DOHH2 (cell line): ENCODE measurements at regions not wholly inside any gene's neighbourhood (a gene's known extent, or its start where the extent isn't known, plus 50 kb on each side); places are given as distances from the start of the nearest gene placed in this dataset.
A peak's percentile ranks its signal among the peaks of the same experiment; 100 is the strongest.

Experiments
- H3F3A ChIP-seq: fragments of 200-600 bp; sonication (generic), shearing (Covaris generic); 2 replicates; pipeline ENCODE4 v1.6.0; 2016; ENCODE audit warnings: antibody characterized with exemption, mild to moderate bottlenecking; ENCODE audit not compliant: control insufficient read depth, insufficient read depth
- H3K27ac ChIP-seq: fragments of 200-600 bp; sonication (generic); 2 replicates; pipeline ENCODE4 v1.5.1; 2014; ENCODE audit warnings: low read depth, mild to moderate bottlenecking, low read length, moderate library complexity
- H3K27me3 ChIP-seq: fragments of 200-600 bp; sonication (generic); 2 replicates; pipeline ENCODE4 v1.6.1; 2014; ENCODE audit warnings: mild to moderate bottlenecking, low read length, mixed read lengths; ENCODE audit not compliant: control insufficient read depth
- H3K36me3 ChIP-seq: fragments of 200-600 bp; sonication (generic); 2 replicates; pipeline ENCODE4 v1.6.1; 2014; ENCODE audit warnings: mild to moderate bottlenecking, low read length, moderate library complexity, mixed read lengths; ENCODE audit not compliant: control insufficient read depth
- H3K4me1 ChIP-seq: fragments of 200-600 bp; sonication (generic); 2 replicates; pipeline ENCODE4 v1.6.1; 2014; ENCODE audit warnings: mild to moderate bottlenecking, low read length, mixed read lengths; ENCODE audit not compliant: control insufficient read depth
- H3K4me2 ChIP-seq: fragments of 200-600 bp; sonication (generic); 2 replicates; pipeline ENCODE4 v1.6.0; 2014; ENCODE audit warnings: mild to moderate bottlenecking, low read length, moderate library complexity
- H3K4me3 ChIP-seq: fragments of 200-600 bp; sonication (generic); 2 replicates; pipeline ENCODE4 v1.5.1; 2014; ENCODE audit warnings: mild to moderate bottlenecking, low read length, mixed read lengths
- H3K79me2 ChIP-seq: fragments of 200-600 bp; sonication (generic); 2 replicates; pipeline ENCODE4 v1.6.1; 2014; ENCODE audit warnings: mild to moderate bottlenecking, low read length, mixed read lengths; ENCODE audit not compliant: control insufficient read depth
- H3K9me2 ChIP-seq: fragments of 200-600 bp; sonication (generic); replicated peaks from 2 replicates; pipeline ENCODE4 v1.6.1; 2014; ENCODE audit warnings: mild to moderate bottlenecking, low read length, mixed read lengths; ENCODE audit not compliant: control insufficient read depth
- H3K9me3 ChIP-seq: fragments of 200-600 bp; sonication (generic); 2 replicates; pipeline ENCODE4 v1.6.1; 2014; ENCODE audit warnings: antibody characterized with exemption, low read length, mixed read lengths; ENCODE audit not compliant: control insufficient read depth, insufficient read depth
- H4K20me1 ChIP-seq: fragments of 200-600 bp; sonication (generic); 2 replicates; pipeline ENCODE4 v1.6.0; 2014; ENCODE audit warnings: low read depth, mild to moderate bottlenecking, antibody characterized with exemption, low read length, moderate library complexity; ENCODE audit not compliant: control insufficient read depth, insufficient read depth
- CTCF ChIP-seq: fragments of 200-600 bp; sonication (generic); IDR thresholded peaks from one replicate; pipeline ENCODE4 v1.5.1; 2014; ENCODE audit warnings: antibody characterized with exemption, mild to moderate bottlenecking, low read depth, low read length; ENCODE audit not compliant: poor library complexity, severe bottlenecking
- EZH2phosphoT487 ChIP-seq: fragments of 200-600 bp; sonication (generic); IDR thresholded peaks from 2 replicates; pipeline ENCODE4 v1.6.1; 2017; ENCODE audit warnings: borderline replicate concordance, mild to moderate bottlenecking, antibody characterized with exemption, low read length, moderate library complexity, mixed read lengths

GRCh38 chr12:92459850-92460249 is 242.9 kb upstream of the PLEKHG7 start:
- Histone ChIP-seq H4K20me1 (no peaks in the 10 kb centered on the region), H3F3A (peaks cover 24% of the 10 kb centered on the region), H3K4me3 (no peak overlapping the region), H3K4me2 (peak overlapping the region; percentile 8; the same call in 1 of the 2 replicates), H3K36me3 (peaks cover 10% of the 10 kb centered on the region), H3K9me2 (no peaks in the 10 kb centered on the region), H3K79me2 (no peaks in the 10 kb centered on the region), H3K9me3 (no peaks in the 10 kb centered on the region), H3K4me1 (peaks cover 65% of the 10 kb centered on the region), H3K27me3 (no peaks in the 10 kb centered on the region), H3K27ac (no peak overlapping the region)
- no peak for TF ChIP-seq CTCF
- no peak for TF ChIP-seq EZH2phosphoT487

DNA sequence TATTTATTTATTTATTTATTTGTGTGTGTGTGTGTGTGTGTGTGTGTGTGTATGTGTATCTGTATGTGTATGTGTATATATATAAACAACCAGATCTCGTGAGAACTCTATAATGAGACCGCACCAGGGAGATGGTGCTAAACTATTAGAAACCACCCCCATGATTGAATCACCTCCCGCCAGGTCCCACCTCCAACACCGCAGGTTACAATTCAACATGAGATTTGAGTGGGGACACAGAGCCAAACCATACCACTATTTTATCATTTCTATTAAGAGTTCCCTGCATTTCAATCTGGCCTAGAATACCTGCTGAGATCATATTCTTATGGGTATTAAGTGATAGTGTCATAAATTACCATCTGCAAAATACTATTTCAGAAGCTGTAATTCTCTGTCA is 243.8 kb upstream of the PLEKHG7 start:
- Histone ChIP-seq H3K79me2 (no peaks in the 10 kb centered on the region), H3K4me2 (no peak overlapping the region), H3K36me3 (peaks cover 10% of the 10 kb centered on the region), H3K9me2 (no peaks in the 10 kb centered on the region), H3F3A (peaks cover 24% of the 10 kb centered on the region), H3K9me3 (no peaks in the 10 kb centered on the region), H4K20me1 (no peaks in the 10 kb centered on the region), H3K4me1 (peaks cover 56% of the 10 kb centered on the region), H3K27me3 (no peaks in the 10 kb centered on the region), H3K4me3 (no peak overlapping the region), H3K27ac (no peak overlapping the region)
- no peak for TF ChIP-seq CTCF
- no peak for TF ChIP-seq EZH2phosphoT487

DNA sequence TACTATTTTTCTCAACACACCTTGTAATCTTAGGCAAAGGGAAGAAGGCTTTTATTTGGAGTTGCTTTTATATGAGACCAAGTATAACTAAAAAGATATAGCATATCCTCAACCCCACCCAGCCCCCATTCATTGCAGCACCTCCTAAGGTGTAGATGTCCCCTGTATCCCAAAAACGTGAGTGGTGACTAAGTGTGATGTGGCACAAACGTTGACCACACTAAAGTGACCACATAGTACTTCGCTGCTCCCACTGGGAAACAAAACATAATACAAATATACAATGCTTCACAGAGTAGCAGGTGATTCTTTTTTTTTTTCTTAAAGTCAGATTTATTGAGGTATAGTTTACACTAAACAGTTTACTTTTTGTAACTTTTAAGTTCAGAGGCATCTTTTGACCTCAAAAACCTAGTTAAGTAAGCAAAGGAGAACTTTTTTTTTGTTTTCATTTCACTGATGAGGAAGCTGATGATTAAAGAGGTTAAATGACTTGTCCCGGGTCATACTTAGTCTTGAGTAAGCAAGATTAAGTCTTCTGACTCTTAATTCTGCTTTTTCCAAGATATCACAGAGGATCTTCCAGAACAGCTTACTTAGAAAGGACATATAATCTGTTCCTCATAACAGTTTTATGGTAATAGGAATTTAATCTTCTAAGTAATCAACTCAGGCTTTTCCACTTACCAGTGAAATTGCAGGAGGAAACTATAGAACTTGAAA is 245.2 kb upstream of the PLEKHG7 start:
- Histone ChIP-seq H3K79me2 (no peaks in the 10 kb centered on the region), H4K20me1 (no peaks in the 10 kb centered on the region), H3K9me2 (no peaks in the 10 kb centered on the region), H3F3A (peaks cover 14% of the 10 kb centered on the region), H3K4me3 (no peak overlapping the region), H3K4me1 (peaks cover 43% of the 10 kb centered on the region), H3K9me3 (no peaks in the 10 kb centered on the region), H3K27me3 (no peaks in the 10 kb centered on the region), H3K4me2 (no peak overlapping the region), H3K36me3 (peaks cover 7% of the 10 kb centered on the region), H3K27ac (no peak overlapping the region)
- TF ChIP-seq EZH2phosphoT487 (no peak), CTCF (no peak)
